Subcutaneous abdominal adipose tissue (tissue), 5 donors: ENCODE measurements at regions not wholly inside any gene's neighbourhood (a gene's known extent, or its start where the extent isn't known, plus 50 kb on each side); places are given as distances from the start of the nearest gene placed in this dataset.

Source experiments
- H3K27ac ChIP-seq: one replicate; pipeline ENCODE4 v1.7.0; 2013; ENCODE audit warnings: low read depth, mild to moderate bottlenecking, inconsistent platforms, low read length, moderate library complexity
- H3K27me3 ChIP-seq, 5 donors: one replicate each; pipeline ENCODE4 v1.7.0; 2013; ENCODE audit warnings: low read length in 5 of 5, inconsistent platforms in 1 of 5; ENCODE audit not compliant: control insufficient read depth in 5 of 5, insufficient read depth in 4 of 5
- H3K36me3 ChIP-seq, 5 donors: one replicate each; pipeline ENCODE4 v1.7.0; 2013; ENCODE audit warnings: low read length in 5 of 5; ENCODE audit not compliant: control insufficient read depth in 5 of 5, insufficient read depth in 5 of 5
- H3K4me1 ChIP-seq, 5 donors: one replicate each; pipeline ENCODE4 v1.7.0; 2013; ENCODE audit warnings: low read length in 5 of 5, mild to moderate bottlenecking in 3 of 5, moderate library complexity in 1 of 5; ENCODE audit not compliant: control insufficient read depth in 5 of 5, insufficient read depth in 5 of 5
- H3K4me3 ChIP-seq, 5 donors: one replicate each; pipeline ENCODE4 v1.7.0; 2013; ENCODE audit warnings: low read length in 5 of 5, low read depth in 1 of 5
- H3K9ac ChIP-seq, 5 donors: one replicate each; pipeline ENCODE4 v1.7.0; 2013; ENCODE audit warnings: low read length in 5 of 5, mild to moderate bottlenecking in 4 of 5, moderate library complexity in 3 of 5
- H3K9me3 ChIP-seq, 5 donors: one replicate each; pipeline ENCODE4 v1.7.0; 2013; ENCODE audit warnings: low read length in 5 of 5; ENCODE audit not compliant: control insufficient read depth in 5 of 5
- donor health status: healthy.
- donor health status: healthy.
- donor health status: healthy.
- donor health status: healthy.
- donor health status: healthy.

- Histone ChIP-seq H3K9ac (no peak overlapping the region), H3K27ac (no peak overlapping the region), H3K36me3 (no peaks in the 10 kb centered on the region), H3K27me3 (peaks cover 0 to 4% (median 2%) of the 10 kb centered on the region in 5 donors), H3K9me3 (peaks cover 4 to 14% (median 7%) of the 10 kb centered on the region in 5 donors), H3K4me1 (no peaks in the 10 kb centered on the region), H3K4me3 (no peak overlapping the region)
Measured at GRCh38 chr7:156004265-156005201, 192.3 kb upstream of the SHH start.

GRCh38 chr7:156003220-156004162, 191.2 kb upstream of the SHH start:
- Histone ChIP-seq H3K27ac (no peak overlapping the region), H3K4me1 (no peaks in the 10 kb centered on the region), H3K9me3 (peaks cover 4 to 10% (median 7%) of the 10 kb centered on the region in 5 donors), H3K4me3 (no peak overlapping the region), H3K36me3 (no peaks in the 10 kb centered on the region), H3K9ac (no peak overlapping the region), H3K27me3 (peaks cover 0 to 9% (median 4%) of the 10 kb centered on the region in 5 donors)

GRCh38 chr7:156002362-156003066, 190.3 kb upstream of the SHH start:
- Histone ChIP-seq H3K9me3 (peaks cover 4 to 5% (median 4%) of the 10 kb centered on the region in 5 donors), H3K36me3 (no peaks in the 10 kb centered on the region), H3K27me3 (peaks cover 0 to 9% (median 4%) of the 10 kb centered on the region in 5 donors), H3K4me1 (no peaks in the 10 kb centered on the region), H3K4me3 (no peak overlapping the region), H3K9ac (no peak overlapping the region), H3K27ac (no peak overlapping the region)

DNA sequence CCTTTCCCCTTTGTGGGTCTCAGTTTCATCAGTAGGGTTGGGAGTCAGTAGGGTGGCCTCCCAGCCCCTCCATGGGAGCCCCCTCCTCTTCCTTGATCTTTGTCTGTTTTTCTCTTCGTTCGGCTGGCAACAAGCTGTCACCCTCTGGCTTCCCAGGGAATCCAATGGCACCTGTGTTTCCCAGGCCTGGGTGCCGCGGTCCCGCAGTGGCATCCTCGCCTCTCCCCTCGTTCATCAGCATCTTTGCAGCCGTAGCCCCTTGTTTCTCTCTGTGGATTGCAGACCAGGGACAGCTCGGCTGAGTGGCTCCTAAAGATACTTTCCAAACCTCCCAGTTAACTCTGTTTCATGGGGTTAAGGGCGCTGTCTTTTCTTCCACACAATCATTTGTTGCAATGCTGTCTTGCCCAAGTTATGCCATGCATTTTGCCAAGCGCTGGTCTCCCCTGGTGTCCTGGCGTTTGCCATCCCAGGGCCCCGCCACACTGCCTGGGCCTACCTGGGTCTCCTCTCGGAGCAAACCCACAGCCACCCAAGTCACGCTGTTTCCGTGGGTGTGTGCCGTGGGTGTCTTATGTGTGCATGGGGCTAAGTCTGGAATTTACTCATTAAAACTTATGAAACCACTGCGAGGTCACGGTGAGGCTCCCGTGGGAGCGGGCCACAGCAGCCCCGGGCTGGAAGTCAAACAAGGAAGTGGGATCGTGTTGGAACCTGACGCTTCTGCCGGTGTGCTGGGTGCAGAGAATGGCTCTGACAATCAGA, 189.4 kb upstream of the SHH start:
- Histone ChIP-seq H3K9me3 (no peaks in the 10 kb centered on the region), H3K36me3 (no peaks in the 10 kb centered on the region)

GRCh38 chr7:156000601-156001396, 188.5 kb upstream of the SHH start:
- no peaks in the 10 kb centered on the region for H3K4me1 ChIP-seq
- peaks cover 0 to 9% (median 4%) of the 10 kb centered on the region in 5 donors for H3K27me3 ChIP-seq
- H3K27ac ChIP-seq = no peak overlapping the region
- H3K4me3 ChIP-seq = no peak overlapping the region
- no peaks in the 10 kb centered on the region for H3K9me3 ChIP-seq
- H3K36me3 ChIP-seq = no peaks in the 10 kb centered on the region
- H3K9ac ChIP-seq = no peak overlapping the region

More for the DNA sequence above, 189.4 kb upstream of the SHH start:
- Histone ChIP-seq H3K27me3 (peaks cover 0 to 9% (median 4%) of the 10 kb centered on the region in 5 donors), H3K4me3 (no peak overlapping the region), H3K9ac (no peak overlapping the region), H3K27ac (no peak overlapping the region), H3K4me1 (no peaks in the 10 kb centered on the region)

GRCh38 chr7:155999631-156000489, 187.6 kb upstream of the SHH start:
- Histone ChIP-seq H3K9ac (no peak overlapping the region), H3K9me3 (no peaks in the 10 kb centered on the region), H3K4me3 (no peak overlapping the region), H3K27me3 (peaks cover 0 to 9% (median 5%) of the 10 kb centered on the region in 5 donors), H3K27ac (no peak overlapping the region), H3K36me3 (no peaks in the 10 kb centered on the region), H3K4me1 (no peaks in the 10 kb centered on the region)

GRCh38 chr7:155998766-155999630, 186.7 kb upstream of the SHH start:
- peaks cover 0 to 13% (median 5%) of the 10 kb centered on the region in 5 donors for H3K27me3 ChIP-seq
- no peaks in the 10 kb centered on the region for H3K36me3 ChIP-seq
- H3K9ac ChIP-seq = no peak overlapping the region
- no peaks in the 10 kb centered on the region for H3K4me1 ChIP-seq
- H3K9me3 ChIP-seq = no peaks in the 10 kb centered on the region
- no peak overlapping the region for H3K27ac ChIP-seq
- H3K4me3 ChIP-seq = no peak overlapping the region
